ENCODE measurements at regions not wholly inside any gene's neighbourhood (a gene's known extent, or its start where the extent isn't known, plus 50 kb on each side); places are given as distances from the start of the nearest gene placed in this dataset.

DNA sequence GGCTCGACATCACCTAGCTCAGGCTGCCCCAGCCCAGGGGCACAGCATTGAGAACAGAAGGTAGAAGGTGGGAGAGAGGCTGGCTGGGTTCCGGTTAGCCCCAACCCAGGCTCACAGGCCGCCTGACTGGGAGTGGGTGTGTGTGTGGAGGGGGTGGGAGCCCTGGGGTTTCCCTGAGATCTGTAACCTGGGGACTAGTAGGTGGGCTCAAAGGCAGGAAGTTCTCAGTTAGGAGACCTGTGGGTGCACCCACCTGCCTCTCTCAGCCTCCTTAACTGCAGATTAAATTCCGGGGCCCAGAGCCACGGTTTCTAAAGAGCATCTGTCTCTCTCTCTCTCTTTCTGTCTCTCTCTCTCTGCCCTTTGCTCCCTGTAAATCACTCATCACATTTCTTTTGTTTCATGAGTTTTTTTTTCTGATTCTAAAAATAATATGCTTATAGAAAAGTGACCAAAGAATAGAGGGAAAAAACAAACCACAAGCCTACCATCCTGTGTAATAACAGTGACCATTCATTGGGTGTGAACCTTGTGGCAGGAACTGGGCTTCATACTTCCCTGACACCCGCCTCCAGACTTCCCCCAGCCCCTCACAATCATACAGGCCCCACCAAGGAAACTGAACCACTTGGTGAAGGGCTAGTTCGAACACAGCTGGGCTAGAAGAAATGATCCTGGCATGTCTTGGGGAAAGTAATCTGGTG, 83.4 kb upstream of the SMNDC1 start:
- TF ChIP-seq POLR2AphosphoS5 (IDR thresholded peaks at IDR 0.05) (no peak), CTCF (IDR thresholded peaks at IDR 0.05) (no peak), EP300 (IDR thresholded peaks at IDR 0.05) (no peak), POLR2A (IDR thresholded peaks at IDR 0.05) (no peak)
- Histone ChIP-seq H3K9me3 (no peaks in the 10 kb centered on the region), H3K27ac (no peak overlapping the region), H3K27me3 (peaks cover 11% of the 10 kb centered on the region), H3K4me1 (no peaks in the 10 kb centered on the region), H3K4me3 (no peak overlapping the region), H3K36me3 (no peaks in the 10 kb centered on the region)
- ATAC-seq = no peak
- 53 to 64% methylated on average over 2 to 6 of the region's 7 CpGs for WGBS, 2 donors (ENCODE audit: low coverage in 1 of 2)

DNA sequence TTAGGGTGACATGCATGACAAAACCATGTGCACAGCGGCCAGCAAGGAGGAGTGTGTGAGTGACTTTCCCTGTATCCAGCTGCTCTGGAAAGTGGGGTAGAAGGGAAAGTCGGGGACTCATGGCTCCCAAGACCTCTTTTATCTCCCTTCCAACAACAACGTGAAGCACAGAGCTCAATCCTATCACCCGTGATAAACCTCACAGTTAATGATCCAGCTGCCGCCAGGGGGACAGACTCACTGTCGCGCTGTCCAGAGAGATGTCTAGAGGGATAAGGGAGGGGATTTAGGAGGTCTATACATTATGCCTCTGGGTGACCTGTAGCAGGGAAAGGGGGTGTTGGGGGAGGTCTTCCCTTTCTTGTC, 84.0 kb upstream of the SMNDC1 start:
- Histone ChIP-seq H3K9me3 (no peaks in the 10 kb centered on the region), H3K27me3 (peaks cover 16% of the 10 kb centered on the region), H3K4me1 (no peaks in the 10 kb centered on the region), H3K36me3 (no peaks in the 10 kb centered on the region), H3K4me3 (no peak overlapping the region), H3K27ac (no peak overlapping the region)
- WGBS, 2 donors (ENCODE audit: low coverage in 1 of 2) = 60 to 100% methylated on average over 2 to 3 of the region's 7 CpGs
- TF ChIP-seq CTCF (IDR thresholded peaks at IDR 0.05) (no peak), POLR2AphosphoS5 (IDR thresholded peaks at IDR 0.05) (no peak), POLR2A (IDR thresholded peaks at IDR 0.05) (no peak), EP300 (IDR thresholded peaks at IDR 0.05) (no peak)
- no peak for ATAC-seq

GRCh38 chr10:110389255-110389654, 84.5 kb upstream of the SMNDC1 start:
- no peaks in the 10 kb centered on the region for H3K9me3 ChIP-seq
- no peak for ATAC-seq

DNA sequence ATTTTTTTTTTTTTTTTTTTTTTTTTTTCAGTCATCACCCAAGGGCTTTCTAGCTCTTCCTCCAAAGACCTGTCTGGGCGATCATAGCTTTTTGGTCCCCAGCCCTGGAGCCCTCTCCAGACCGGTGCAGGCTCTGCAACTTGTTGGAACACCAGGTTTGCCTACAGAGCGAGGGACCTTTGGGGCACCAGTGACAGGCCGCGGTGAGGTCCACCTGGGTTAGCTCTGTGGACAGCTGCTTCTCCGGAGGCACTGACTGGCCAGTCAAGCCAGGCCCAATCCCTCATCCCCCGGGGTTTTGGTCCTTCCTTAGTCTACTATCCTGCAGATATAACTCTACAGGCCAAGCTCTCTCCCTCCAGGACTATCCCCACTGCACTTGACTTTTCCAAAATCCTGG, 86.8 kb upstream of the SMNDC1 start:
- Histone ChIP-seq H3K27me3 (peaks cover 22% of the 10 kb centered on the region), H3K9me3 (no peaks in the 10 kb centered on the region), H3K4me3 (no peak overlapping the region), H3K36me3 (no peaks in the 10 kb centered on the region), H3K4me1 (peaks cover 0 to 9% (median 0%) of the 10 kb centered on the region in 3 donors), H3K27ac (no peak overlapping the region)
- WGBS, 2 donors (ENCODE audit: low coverage in 1 of 2) = 100% methylated on average over 1 of the region's 7 CpGs; no CpG with 5 or more reads in 1 of the 2 donors
- ATAC-seq = no peak
- TF ChIP-seq EP300 (IDR thresholded peaks at IDR 0.05) (no peak), POLR2A (IDR thresholded peaks at IDR 0.05) (no peak), CTCF (IDR thresholded peaks at IDR 0.05) (no peak), POLR2AphosphoS5 (IDR thresholded peaks at IDR 0.05) (no peak)

More at GRCh38 chr10:110389255-110389654, 84.5 kb upstream of the SMNDC1 start:
- no peaks in the 10 kb centered on the region for H3K36me3 ChIP-seq
- no peaks in the 10 kb centered on the region for H3K4me1 ChIP-seq
- no peak overlapping the region for H3K4me3 ChIP-seq
- peaks cover 22% of the 10 kb centered on the region for H3K27me3 ChIP-seq
- 60% methylated on average over 2 of the region's 8 CpGs; no CpG with 5 or more reads in 1 of the 2 donors for WGBS, 2 donors (ENCODE audit: low coverage in 1 of 2)
- TF ChIP-seq POLR2A (IDR thresholded peaks at IDR 0.05) (no peak), EP300 (IDR thresholded peaks at IDR 0.05) (no peak), CTCF (IDR thresholded peaks at IDR 0.05) (no peak), POLR2AphosphoS5 (IDR thresholded peaks at IDR 0.05) (no peak)
- H3K27ac ChIP-seq = no peak overlapping the region

- no peak for ATAC-seq
- Histone ChIP-seq H3K36me3 (no peaks in the 10 kb centered on the region), H3K9me3 (no peaks in the 10 kb centered on the region), H3K4me1 (peaks cover 0 to 9% (median 0%) of the 10 kb centered on the region in 3 donors), H3K27me3 (peaks cover 22% of the 10 kb centered on the region), H3K4me3 (no peak overlapping the region), H3K27ac (no peak overlapping the region)
- TF ChIP-seq POLR2AphosphoS5 (IDR thresholded peaks at IDR 0.05) = no peak
- no peak for TF ChIP-seq CTCF (IDR thresholded peaks at IDR 0.05)
- no peak for TF ChIP-seq POLR2A (IDR thresholded peaks at IDR 0.05)
- no peak for TF ChIP-seq EP300 (IDR thresholded peaks at IDR 0.05)
- 29 to 44% methylated on average over 1 to 2 of the region's 7 CpGs for WGBS, 2 donors (ENCODE audit: low coverage in 1 of 2)
Observed at GRCh38 chr10:110392121-110392520, 87.4 kb upstream of the SMNDC1 start.

Data from gastroesophageal sphincter (tissue), 4 donors.